Spinal cord (tissue), 1 donor: ENCODE measurements at regions not wholly inside any gene's neighbourhood (a gene's known extent, or its start where the extent isn't known, plus 50 kb on each side); places are given as distances from the start of the nearest gene placed in this dataset.

Experiments
- small RNA-seq: library from RNA; depleted of rRNA; stranded (forward); fragments of <200 nt; gene quantifications from one replicate; pipeline ENCODE3, GENCODE V24; 2014; ENCODE audit warnings: low replicate concordance

Small RNAs in the stretch of these regions (small RNA-seq; reads per million reads assigned to genes)
- gene RF00012, result 0.06 reads per million
